ENCODE measurements at regions not wholly inside any gene's neighbourhood (a gene's known extent, or its start where the extent isn't known, plus 50 kb on each side); places are given as distances from the start of the nearest gene placed in this dataset.
"Not testable (repeated sequence)": the region's sequence is repeated elsewhere in the genome, so short reads cannot be mapped to it uniquely, and the experiment has no call there.

DNA sequence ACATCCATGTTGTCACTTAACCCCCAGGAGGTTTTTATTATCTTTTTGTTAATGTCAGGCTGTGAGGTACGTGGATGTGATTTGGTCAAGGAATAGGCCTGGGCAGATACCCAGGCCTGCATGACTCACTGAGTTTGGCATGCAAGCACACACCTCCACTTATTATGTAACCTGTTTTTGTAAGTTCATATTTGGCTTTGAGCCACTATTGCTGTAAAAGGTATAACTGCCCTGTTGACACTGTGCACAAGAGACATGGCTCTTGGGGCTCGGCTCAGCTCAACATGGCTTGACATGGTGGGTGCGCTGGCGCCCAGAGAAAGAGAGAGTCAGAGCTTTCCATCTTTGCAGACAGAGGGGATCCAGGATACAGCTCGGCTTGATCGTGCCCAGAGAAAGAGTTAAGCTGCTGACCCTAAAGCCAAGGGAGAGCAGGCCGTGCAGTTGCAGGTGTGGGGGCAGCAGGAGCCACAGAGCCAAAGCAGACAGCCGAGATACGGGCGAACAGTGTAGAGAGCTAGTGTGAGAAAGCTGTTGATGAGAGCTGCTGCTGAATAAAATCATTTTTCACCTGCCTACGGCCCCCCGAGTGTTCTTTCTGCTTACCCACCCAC, 67.9 kb upstream of the UNC13C start:
- WGBS, 2 donors, result 43 to 63% methylated on average over 12 of the region's 12 CpGs
- Histone ChIP-seq H3K4me3 (no peak overlapping the region), H3K36me3 (ENCODE audit: low read depth, missing control alignments) (no peaks in the 10 kb centered on the region), H3K27ac (no peak overlapping the region), H3K9me3 (no peaks in the 10 kb centered on the region), H3K27me3 (no peaks in the 10 kb centered on the region), H3K4me1 (no peaks in the 10 kb centered on the region)
- intact Hi-C loops (cut with DNase I; ENCODE audit: low total_unique reads), result no loop called here
- TF ChIP-seq CTCF (IDR thresholded peaks at IDR 0.05) (no peak), POLR2A (IDR thresholded peaks at IDR 0.05) (no peak)
- no peak for DNase-seq

- 86 to 95% methylated on average over 1 of the region's 1 CpG for WGBS, 2 donors
- no peak overlapping the region for H3K4me3 ChIP-seq
- no peaks in the 10 kb centered on the region for H3K27me3 ChIP-seq
- TF ChIP-seq CTCF (IDR thresholded peaks at IDR 0.05) (no peak), POLR2A (IDR thresholded peaks at IDR 0.05) (no peak)
- no peak overlapping the region for H3K27ac ChIP-seq
- H3K4me1 ChIP-seq, result no peaks in the 10 kb centered on the region
- intact Hi-C loops (cut with DNase I; ENCODE audit: low total_unique reads), result no loop called here
- H3K36me3 ChIP-seq (ENCODE audit: low read depth, missing control alignments), result no peaks in the 10 kb centered on the region
- no peaks in the 10 kb centered on the region for H3K9me3 ChIP-seq
- no peak for DNase-seq
Observed at GRCh38 chr15:53903129-53903528, 75.1 kb upstream of the UNC13C start.

DNA sequence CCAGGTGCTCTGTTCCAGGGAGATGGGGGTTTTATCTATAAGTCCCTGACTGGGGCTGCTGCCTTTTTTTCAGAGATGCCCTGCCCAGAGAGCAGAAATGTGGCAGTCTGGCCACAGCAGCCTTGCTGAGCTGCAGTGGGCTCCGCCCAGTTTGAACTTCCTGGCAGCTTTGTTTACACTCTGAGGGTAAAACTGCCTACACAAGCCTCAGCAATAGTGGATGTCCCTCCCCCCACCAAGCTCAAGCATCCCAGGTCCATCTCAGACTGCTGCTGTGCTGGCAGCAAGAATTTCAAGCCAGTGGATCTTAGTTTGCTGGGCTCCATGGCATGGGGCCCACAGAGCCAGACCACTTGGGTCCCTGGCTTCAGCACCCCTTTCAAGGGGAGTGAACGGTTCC, 84.8 kb upstream of the UNC13C start:
- 55 to 92% methylated on average over 2 of the region's 2 CpGs for WGBS, 2 donors
- H3K4me3 ChIP-seq; DNase-seq; H3K4me1 ChIP-seq; intact Hi-C loops (cut with DNase I; ENCODE audit: low total_unique reads); H3K36me3 ChIP-seq (ENCODE audit: low read depth, missing control alignments); H3K9me3 ChIP-seq; H3K27me3 ChIP-seq; H3K27ac ChIP-seq: not testable (repeated sequence)

- H3K27ac ChIP-seq; H3K4me3 ChIP-seq; H3K27me3 ChIP-seq; intact Hi-C loops (cut with DNase I; ENCODE audit: low total_unique reads); H3K9me3 ChIP-seq; DNase-seq; H3K36me3 ChIP-seq (ENCODE audit: low read depth, missing control alignments); H3K4me1 ChIP-seq: not testable (repeated sequence)
- 57 to 73% methylated on average over 3 of the region's 3 CpGs for WGBS, 2 donors
Observed at GRCh38 chr15:53891862-53892261, 86.4 kb upstream of the UNC13C start.

GRCh38 chr15:53884441-53884840, 93.8 kb upstream of the UNC13C start:
- intact Hi-C loops (cut with DNase I; ENCODE audit: low total_unique reads), result no loop called here
- H3K4me3 ChIP-seq, result no peak overlapping the region

More at GRCh38 chr15:53884441-53884840, 93.8 kb upstream of the UNC13C start:
- TF ChIP-seq POLR2A (IDR thresholded peaks at IDR 0.05), result no peak
- TF ChIP-seq CTCF (IDR thresholded peaks at IDR 0.05), result no peak
- DNase-seq, result no peak
- H3K27ac ChIP-seq, result no peak overlapping the region
- no peaks in the 10 kb centered on the region for H3K27me3 ChIP-seq
- 91 to 94% methylated on average over 2 of the region's 2 CpGs for WGBS, 2 donors
- H3K9me3 ChIP-seq, result no peaks in the 10 kb centered on the region
- H3K4me1 ChIP-seq, result no peaks in the 10 kb centered on the region
- H3K36me3 ChIP-seq (ENCODE audit: low read depth, missing control alignments), result no peaks in the 10 kb centered on the region

Data from testis (tissue), 2 donors.